Osteoblast (primary cell): ENCODE measurements at regions not wholly inside any gene's neighbourhood (a gene's known extent, or its start where the extent isn't known, plus 50 kb on each side); places are given as distances from the start of the nearest gene placed in this dataset.

Source experiments
- DNase-seq: peaks from one replicate; pipeline ENCODE4 v3.0.0; 2011; ENCODE audit warnings: low spot score, mixed read lengths; ENCODE audit not compliant: insufficient read length; ENCODE audit errors: missing footprints
- H2AFZ ChIP-seq: 2 replicates; pipeline ENCODE4 v1.6.0; 2011; ENCODE audit warnings: mild to moderate bottlenecking, low read length
- H3K27ac ChIP-seq: 2 replicates; pipeline ENCODE4 v1.5.1; 2011; ENCODE audit warnings: mild to moderate bottlenecking, low read depth, low read length, moderate library complexity
- H3K27me3 ChIP-seq: 2 replicates; pipeline ENCODE4 v1.6.0; 2012; ENCODE audit warnings: mild to moderate bottlenecking, control low read depth, inconsistent platforms, low read length, moderate library complexity; ENCODE audit not compliant: insufficient read depth
- H3K36me3 ChIP-seq: 2 replicates; pipeline ENCODE4 v1.5.1; 2011; ENCODE audit warnings: mild to moderate bottlenecking, low read length, control low read depth, moderate library complexity; ENCODE audit not compliant: insufficient read depth
- H3K4me1 ChIP-seq: 2 replicates; pipeline ENCODE4 v1.5.1; 2011; ENCODE audit warnings: mild to moderate bottlenecking, low read length, control low read depth, moderate library complexity; ENCODE audit not compliant: insufficient read depth
- H3K4me2 ChIP-seq: 2 replicates; pipeline ENCODE4 v1.6.0; 2011; ENCODE audit warnings: mild to moderate bottlenecking, low read length; ENCODE audit not compliant: insufficient read depth
- H3K4me3 ChIP-seq: fragments of 200-600 bp; sonication (generic); 3 replicates; pipeline ENCODE4 v1.5.1; 2012; ENCODE audit warnings: mild to moderate bottlenecking, low read length, inconsistent platforms; ENCODE audit not compliant: insufficient read depth
- H3K79me2 ChIP-seq: 2 replicates; pipeline ENCODE4 v1.6.0; 2012; ENCODE audit warnings: mild to moderate bottlenecking, low read length, control low read depth, inconsistent platforms; ENCODE audit not compliant: insufficient read depth
- H3K9me3 ChIP-seq: 2 replicates; pipeline ENCODE4 v1.5.1; 2011; ENCODE audit warnings: low read depth, low read length, control low read depth
- H4K20me1 ChIP-seq: 2 replicates; pipeline ENCODE4 v1.6.0; 2012; ENCODE audit warnings: mild to moderate bottlenecking, low read length, control low read depth; ENCODE audit not compliant: insufficient read depth
- TF ChIP-seq, protein P1 (sequence below): IDR thresholded peaks from 2 replicates; pipeline ENCODE4 v1.5.1; 2011; ENCODE audit warnings: mild to moderate bottlenecking, low read depth, low read length, moderate library complexity; ENCODE audit errors: extremely low read depth

DNA sequence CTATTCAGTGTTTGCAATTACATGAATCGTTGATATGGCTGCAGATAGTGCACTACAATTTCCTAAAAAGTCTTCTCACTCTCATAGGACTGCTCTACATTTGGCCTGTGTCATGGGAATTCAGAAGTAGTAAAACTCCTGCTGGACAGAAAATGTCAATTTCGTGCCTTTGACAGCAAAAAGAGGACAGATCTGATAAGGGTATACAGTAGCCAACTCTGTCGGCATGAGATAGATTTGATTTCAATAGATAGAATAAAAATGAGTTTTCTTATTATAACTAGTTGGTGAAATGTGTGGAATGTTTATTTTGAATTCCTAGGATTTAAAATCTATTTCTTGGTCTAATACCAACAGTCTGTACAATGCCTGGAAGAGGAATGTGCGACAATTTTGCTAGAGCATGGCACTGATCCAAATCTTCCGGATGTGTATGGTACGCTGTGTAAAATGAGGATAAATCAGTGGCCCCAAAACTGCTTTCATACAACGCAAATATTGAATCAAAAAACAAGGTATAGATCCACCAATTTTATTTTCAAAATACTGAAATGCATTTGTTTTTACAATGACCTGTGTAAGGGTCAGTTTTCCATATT lies 133.5 kb upstream of the CDK13 start:
- Histone ChIP-seq H3K4me1 (peaks cover 1% of the 10 kb centered on the region), H2AFZ (no peak overlapping the region), H3K4me2 (no peak overlapping the region), H3K4me3 (no peak overlapping the region), H3K79me2 (no peaks in the 10 kb centered on the region), H3K27me3 (peaks cover 73% of the 10 kb centered on the region), H3K9me3 (no peaks in the 10 kb centered on the region), H4K20me1 (no peaks in the 10 kb centered on the region), H3K27ac (no peak overlapping the region), H3K36me3 (no peaks in the 10 kb centered on the region)
- TF ChIP-seq, protein P1, sequence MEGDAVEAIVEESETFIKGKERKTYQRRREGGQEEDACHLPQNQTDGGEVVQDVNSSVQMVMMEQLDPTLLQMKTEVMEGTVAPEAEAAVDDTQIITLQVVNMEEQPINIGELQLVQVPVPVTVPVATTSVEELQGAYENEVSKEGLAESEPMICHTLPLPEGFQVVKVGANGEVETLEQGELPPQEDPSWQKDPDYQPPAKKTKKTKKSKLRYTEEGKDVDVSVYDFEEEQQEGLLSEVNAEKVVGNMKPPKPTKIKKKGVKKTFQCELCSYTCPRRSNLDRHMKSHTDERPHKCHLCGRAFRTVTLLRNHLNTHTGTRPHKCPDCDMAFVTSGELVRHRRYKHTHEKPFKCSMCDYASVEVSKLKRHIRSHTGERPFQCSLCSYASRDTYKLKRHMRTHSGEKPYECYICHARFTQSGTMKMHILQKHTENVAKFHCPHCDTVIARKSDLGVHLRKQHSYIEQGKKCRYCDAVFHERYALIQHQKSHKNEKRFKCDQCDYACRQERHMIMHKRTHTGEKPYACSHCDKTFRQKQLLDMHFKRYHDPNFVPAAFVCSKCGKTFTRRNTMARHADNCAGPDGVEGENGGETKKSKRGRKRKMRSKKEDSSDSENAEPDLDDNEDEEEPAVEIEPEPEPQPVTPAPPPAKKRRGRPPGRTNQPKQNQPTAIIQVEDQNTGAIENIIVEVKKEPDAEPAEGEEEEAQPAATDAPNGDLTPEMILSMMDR, result no peak
- DNase-seq, result no peak

DNA sequence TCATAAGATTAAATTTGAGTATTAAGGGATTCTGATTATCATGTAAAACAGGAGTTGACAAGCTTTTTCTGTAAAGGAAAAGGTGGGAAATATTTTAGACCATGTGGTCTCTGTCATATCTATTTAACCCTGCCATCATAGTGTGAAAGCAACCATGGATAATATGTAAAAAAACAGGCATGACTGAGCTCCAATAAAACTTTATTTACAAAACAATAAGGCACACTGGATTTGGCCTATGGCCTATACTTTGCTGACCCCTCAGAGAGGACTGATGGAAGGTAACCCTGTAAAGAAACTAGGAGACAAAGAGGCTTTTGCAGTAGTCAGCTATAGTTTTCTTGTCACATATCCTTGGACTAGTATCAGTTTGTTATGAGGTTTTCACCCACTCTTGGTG lies 130.5 kb upstream of the CDK13 start:
- no peaks in the 10 kb centered on the region for H3K79me2 ChIP-seq

DNA sequence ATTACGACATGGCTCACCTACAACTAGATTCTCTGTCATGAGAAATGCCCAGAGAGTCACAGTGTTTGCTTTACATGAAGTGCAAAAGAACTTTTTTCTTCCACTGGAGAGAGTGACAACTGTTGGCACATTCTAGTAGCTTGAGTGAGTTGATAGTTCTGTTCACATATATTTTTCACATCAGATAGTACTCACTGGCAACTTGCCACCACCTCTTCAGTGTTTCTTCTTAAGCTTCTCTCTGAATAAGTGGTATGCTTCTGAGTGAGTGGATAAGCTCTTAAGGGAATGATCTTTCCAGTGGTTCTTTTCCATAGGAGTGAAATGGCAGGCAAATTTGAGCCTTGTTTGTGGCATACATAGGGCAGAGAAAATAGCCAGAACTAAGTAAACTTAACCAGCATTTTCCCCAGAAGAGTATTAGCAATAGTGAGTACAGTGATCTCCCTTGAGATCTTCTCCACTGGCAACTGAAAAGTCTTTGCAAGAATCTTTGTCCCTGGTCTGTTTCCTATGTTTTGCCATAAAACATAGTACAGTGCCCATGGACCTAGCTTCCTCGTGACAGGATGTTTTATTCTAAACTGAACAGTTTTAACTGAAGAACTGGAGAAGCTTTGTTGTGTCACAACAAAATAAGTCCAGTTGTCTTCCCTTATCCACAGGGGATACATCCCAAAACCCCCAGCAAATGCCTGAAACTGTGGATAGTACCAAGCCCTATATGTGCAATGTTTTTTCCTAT lies 125.4 kb upstream of the CDK13 start:
- TF ChIP-seq, protein P1, result no peak
- Histone ChIP-seq H3K27ac (no peak overlapping the region), H3K4me2 (no peak overlapping the region), H3K27me3 (peaks cover 51% of the 10 kb centered on the region), H4K20me1 (no peaks in the 10 kb centered on the region), H3K4me1 (no peaks in the 10 kb centered on the region), H3K79me2 (no peaks in the 10 kb centered on the region), H2AFZ (no peak overlapping the region), H3K36me3 (no peaks in the 10 kb centered on the region), H3K4me3 (no peak overlapping the region), H3K9me3 (no peaks in the 10 kb centered on the region)
- no peak for DNase-seq

More for the DNA sequence above, 130.5 kb upstream of the CDK13 start:
- H3K27me3 ChIP-seq, result peaks cover 63% of the 10 kb centered on the region
- H3K4me2 ChIP-seq, result no peak overlapping the region
- no peak overlapping the region for H3K4me3 ChIP-seq
- TF ChIP-seq, protein P1, result no peak
- no peak overlapping the region for H2AFZ ChIP-seq
- no peaks in the 10 kb centered on the region for H3K4me1 ChIP-seq
- H4K20me1 ChIP-seq, result no peaks in the 10 kb centered on the region
- H3K9me3 ChIP-seq, result no peaks in the 10 kb centered on the region
- no peak overlapping the region for H3K27ac ChIP-seq
- no peak for DNase-seq
- H3K36me3 ChIP-seq, result no peaks in the 10 kb centered on the region

DNA sequence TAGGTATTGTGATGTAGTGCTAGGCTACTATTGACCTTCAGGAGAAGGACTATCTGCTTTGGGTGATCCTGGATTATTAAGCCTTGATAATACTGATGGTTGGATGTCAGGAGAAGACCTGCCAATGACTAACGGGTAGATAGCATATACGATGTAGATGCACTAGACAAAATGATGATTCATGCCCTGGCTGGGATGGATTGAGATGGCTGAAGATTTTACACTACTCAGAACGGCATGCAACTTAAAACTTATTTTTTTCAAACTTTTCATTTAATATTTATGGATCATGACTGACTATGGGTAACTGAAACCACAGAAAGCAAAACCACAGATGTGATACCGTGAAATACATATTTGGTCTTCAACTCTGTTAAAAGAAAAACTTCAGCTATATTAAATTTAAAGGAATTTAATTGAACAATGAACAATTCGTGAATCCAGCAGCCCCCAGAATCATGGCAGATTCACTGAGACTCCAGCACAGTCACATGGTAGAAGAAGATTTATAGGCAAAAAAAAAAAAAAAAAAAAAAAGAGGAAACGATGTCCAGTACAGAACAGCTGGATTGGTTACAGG lies 124.6 kb upstream of the CDK13 start:
- Histone ChIP-seq H3K36me3 (no peaks in the 10 kb centered on the region), H3K4me3 (no peak overlapping the region), H3K9me3 (no peaks in the 10 kb centered on the region), H3K79me2 (no peaks in the 10 kb centered on the region), H2AFZ (no peak overlapping the region), H3K27ac (no peak overlapping the region), H3K4me1 (no peaks in the 10 kb centered on the region), H4K20me1 (no peaks in the 10 kb centered on the region), H3K4me2 (no peak overlapping the region), H3K27me3 (peaks cover 53% of the 10 kb centered on the region)
- peak; percentile 36 for DNase-seq
- TF ChIP-seq, protein P1, result no peak
